GM18507 (cell line): ENCODE measurements at regions not wholly inside any gene's neighbourhood (a gene's known extent, or its start where the extent isn't known, plus 50 kb on each side); places are given as distances from the start of the nearest gene placed in this dataset.
"Not testable (repeated sequence)": the region's sequence is repeated elsewhere in the genome, so short reads cannot be mapped to it uniquely, and the experiment has no call there.

Experiments used
- DNase-seq: peaks from one replicate; pipeline ENCODE4 v3.0.0; 2011; ENCODE audit warnings: low read depth; ENCODE audit not compliant: insufficient read length; ENCODE audit errors: extremely low spot score
- FAIRE-seq: peaks from 2 replicates; lab custom pipeline; 2011; peaks lifted over from hg19 to GRCh38; lab: Jason Lieb, UNC

DNA sequence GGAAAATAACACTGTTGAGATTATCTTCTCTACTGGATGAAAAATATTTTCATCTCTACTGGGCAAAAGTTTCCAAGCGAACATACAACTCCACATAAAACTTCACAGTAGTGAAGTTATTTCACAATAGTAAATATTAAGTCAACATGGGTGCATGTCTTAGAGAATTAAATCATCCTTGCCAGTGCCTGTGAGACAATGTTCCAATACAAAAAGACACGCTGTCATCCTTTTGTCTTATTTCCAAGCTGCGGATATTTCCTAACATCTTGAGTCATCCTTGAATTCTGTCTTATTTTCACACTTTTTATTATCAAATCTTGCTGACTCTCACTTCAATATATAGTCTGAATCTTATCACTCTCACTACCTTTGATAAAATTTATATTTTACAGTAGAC lies 142.9 kb upstream of the KITLG start:
- DNase-seq (no peak), FAIRE-seq (no peak)

DNA sequence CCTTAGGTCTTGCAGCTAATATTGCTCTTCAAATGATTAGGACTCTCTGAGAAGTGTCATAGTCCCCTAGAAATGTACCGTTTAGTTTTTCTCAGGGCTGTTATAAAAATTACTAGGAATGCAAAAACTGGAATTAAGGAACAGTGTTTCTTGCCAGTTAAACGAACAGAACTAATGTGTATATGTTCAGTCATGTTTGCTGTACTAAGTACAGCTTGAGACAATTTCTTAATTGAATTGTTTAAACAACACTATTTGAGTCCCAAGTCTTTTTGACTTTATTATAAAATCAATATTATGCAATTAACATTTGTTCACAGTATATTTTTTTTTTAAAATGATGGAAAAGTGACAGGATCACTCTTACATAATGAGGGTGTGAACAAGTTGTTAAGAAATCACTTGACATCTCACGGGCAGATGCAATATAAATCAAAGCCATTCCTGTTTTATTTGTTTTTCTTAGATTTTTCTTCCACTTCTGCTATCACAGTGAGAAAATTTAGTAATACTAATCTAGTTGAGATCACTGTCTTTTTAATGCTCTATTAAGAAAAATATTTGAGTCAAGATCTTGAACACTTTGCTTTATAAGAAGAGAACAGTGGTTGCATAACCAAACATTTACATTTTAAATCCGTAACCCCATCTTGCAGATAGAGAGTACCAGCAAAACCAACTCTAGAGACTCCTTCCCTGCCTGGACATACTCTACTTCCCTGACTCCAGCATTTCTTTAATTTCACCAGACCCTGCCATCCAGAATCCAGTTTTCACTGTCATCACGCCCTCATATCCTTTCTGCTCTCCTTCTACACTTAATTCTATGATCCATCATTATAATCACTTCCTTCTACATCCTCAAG lies 140.7 kb upstream of the KITLG start:
- FAIRE-seq = no peak
- DNase-seq = no peak

DNA sequence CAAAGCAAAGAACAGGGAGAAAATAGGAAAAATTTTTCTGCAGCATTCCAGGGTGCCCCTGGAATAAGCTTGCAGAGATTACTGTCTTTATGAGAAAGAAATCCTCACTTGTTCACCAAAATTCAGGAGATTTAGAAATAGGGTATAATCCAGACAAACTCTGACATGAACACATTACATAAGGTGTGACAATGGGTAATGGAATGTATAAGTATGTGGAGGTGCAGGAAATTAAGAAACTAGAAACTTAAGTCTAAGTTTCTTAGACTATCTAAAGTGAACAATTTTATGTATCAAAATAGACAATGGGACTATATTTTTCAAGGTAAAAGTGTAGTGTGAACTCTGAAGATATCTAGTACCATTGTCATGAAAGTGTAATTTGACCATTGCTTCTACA lies 140.0 kb upstream of the KITLG start:
- FAIRE-seq (no peak), DNase-seq (no peak)

DNA sequence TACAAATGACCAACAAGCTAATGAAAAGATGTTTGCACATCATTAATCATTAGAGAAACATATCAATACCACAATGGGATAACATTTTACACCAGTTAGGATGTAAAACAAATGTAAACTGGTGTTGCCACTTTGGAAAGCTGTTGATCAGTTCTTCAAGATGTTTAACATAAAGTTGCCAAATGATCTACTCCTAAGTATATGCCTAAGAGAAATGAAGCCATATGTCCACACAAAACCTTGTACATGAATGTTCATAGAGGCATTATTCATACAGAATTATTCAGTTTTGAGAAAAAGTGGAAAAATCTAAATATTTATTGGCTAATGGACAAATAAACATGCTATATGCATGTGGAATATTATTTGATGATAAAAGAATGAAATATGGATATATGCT lies 136.9 kb upstream of the KITLG start:
- DNase-seq = no peak
- FAIRE-seq = no peak

DNA sequence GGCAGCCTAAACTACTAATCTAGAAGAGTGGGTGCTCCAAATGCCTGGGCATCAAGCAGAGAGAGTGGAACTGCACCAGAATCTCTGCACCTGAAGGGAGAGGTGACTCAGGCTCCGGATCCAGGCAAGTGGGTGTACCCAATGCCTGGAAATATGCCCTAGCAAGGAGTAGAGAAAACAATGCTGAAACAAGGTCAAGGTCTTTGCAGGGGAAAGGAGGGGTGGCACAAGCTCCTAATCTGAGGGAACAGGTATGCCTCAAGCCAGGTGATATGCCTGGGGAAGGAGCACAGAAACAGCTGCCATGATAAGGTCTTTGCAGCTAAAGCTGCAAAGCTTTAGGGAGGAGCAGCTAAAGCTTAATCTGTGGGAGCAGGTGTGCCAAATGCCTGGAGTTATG lies 136.0 kb upstream of the KITLG start:
- FAIRE-seq = no peak
- no peak for DNase-seq

DNA sequence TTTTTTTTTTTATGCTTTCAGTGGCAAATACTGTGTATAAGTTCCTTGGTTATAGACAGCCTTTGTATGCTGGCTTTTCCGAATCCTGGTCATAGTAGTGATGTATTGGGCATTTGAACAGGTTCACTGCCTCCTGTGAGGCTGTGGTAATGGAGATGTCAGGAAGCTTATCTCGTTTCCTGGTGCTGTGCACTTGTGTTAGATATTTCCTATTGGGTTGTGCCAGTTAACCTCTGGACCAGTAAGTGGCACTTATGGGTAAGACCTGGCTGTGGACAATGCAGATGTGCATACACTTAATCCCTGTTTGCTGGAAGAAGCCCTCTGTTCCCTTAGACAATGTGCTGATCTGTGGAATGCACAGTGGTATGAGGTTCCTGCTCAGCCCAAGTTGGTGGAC lies 135.4 kb upstream of the KITLG start:
- FAIRE-seq = no peak
- no peak for DNase-seq

DNA sequence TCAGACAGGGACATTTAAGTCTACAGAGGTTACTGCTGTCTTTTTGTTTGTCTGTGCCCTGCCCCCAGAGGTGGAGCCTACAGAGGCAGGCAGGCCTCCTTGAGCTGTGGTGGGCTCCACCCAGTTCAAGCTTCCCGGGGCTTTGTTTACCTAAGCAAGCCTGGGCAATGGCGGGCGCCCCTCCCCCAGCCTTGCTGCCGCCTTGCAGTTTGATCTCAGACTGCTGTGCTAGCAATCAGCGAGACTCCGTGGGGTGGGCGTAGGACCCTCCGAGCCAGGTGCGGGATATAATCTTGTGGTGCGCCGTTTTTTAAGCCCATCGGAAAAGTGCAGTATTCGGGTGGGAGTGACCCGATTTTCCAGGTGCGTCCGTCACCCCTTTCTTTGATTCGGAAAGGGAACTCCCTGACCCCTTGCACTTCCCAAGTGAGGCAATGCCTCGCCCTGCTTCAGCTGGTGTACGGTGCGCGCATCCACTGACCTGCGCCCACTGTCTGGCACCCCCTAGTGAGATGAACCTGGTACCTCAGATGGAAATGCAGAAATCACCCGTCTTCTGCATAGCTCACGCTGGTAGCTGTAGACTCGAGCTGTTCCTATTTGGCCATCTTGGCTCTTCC lies 134.1 kb upstream of the KITLG start:
- FAIRE-seq, DNase-seq: not testable (repeated sequence)

DNA sequence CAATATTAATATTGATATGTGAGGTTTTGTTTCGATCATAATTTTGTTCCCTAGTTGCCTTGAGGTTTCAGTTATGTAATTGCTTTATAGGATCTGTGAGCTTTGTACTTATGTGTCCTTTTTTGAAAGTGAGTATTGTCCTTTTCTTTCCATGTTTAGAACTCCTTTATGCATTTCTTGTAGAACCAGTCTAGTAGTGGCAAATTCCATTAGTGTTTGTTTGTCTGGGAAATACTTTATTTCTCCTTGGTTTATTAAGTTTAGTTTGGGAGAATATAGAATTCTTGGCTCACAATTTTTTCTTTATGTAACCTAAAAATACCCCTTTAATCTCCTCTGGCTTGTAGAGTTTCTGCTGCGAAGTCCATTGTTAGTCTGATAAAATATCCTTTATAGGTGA lies 127.5 kb upstream of the KITLG start:
- no peak for FAIRE-seq
- DNase-seq = no peak

DNA sequence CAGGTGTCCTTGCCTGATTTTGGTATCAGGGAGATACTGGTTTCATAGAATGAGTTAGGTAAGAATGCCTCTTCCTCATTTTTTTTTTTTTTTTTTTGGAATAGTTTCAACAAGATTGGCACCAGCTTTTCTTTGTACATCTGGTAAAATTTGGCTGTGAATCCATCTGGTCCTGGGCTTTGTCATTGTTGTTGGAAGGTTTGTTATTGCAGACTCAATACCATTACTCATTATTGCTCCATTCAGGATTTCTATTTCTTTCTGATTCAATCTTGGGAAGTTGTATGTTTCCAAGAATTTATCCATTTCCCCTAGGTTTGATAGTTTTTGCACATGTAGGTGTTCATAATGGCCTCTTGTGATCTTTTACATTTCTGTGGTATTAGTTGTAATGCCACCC lies 126.0 kb upstream of the KITLG start:
- FAIRE-seq (no peak), DNase-seq (no peak)

DNA sequence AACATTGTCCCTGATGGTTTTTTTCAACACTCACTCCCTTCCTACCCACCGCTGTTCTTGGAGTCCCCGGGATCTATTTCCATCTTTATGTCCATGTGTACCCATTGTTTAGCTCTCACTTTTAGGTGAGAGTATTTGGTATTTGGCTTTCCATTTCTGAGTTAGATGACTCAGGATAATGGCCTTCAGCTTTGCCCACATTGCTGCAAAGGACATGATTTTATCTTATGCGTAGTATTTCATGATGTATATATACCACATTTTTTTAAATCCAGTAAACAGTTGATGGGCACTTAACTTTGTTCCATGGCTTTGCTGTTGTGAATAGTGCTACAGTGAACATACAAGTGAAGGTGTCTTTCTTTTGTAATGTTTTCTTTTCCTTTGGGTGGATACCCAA lies 123.5 kb upstream of the KITLG start:
- FAIRE-seq = no peak
- no peak for DNase-seq

DNA sequence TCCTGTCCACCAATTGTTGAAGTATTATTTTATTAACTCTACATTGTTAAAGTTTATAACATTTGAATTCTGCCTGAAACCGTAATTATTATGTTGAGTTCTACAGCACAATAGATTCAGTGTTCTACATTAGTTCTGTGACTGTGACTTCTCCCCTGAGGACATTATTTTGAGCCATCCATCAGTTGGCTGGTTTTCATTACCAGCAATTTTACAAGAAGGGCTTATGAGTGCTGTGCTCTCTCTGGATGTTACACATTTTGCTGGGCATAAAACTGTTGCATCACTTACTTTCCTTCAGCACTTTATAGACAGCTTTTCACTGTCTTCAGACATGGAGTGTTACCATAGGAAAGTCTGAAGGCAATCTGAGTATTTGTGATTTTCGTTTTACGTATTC lies 118.2 kb upstream of the KITLG start:
- DNase-seq = no peak
- FAIRE-seq = no peak

DNA sequence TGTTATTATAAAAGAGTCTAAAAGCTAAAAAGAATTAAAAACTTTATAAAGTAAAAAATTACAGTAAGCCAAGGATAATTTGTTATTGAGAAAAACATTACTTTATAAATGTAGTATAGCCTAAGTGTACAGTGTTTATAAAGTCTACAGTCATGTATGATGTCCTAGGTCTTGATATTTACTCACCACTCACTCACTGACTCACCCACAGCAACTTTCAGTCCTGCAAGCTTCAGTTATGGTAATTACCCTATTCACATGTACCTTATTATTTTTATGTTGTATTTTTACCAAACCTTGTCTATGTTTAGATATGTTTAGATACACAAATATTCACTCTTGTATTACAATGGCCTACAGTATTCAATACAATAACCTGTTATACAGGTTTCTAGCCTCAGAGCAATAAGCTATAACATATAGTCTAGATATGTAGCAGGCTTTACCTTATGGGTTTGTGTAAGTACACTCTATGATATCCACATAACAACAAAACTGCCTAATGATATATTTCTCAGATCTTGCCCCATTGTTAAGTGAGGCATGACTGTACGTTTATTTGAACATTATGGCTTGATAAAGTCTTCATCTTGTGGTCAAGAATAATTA lies 113.7 kb upstream of the KITLG start:
- DNase-seq (no peak), FAIRE-seq (no peak)

DNA sequence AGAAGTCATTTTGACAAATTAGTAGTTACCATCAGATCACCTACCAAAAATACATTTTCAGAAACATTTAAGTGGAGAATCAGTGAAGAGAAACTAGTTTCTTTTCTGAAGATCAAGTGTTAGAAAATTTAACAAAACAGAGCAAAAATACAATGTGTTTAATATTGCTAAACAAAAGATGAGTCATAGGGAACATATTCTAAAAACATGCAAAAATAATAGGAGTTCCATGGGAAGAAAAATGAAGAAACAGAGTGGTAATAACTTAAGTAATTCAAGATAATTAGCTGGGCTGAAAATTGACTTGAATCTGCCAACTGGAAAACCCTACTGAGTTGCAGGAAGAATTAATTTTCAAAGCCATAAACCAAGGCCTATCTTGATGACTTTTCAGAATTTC lies 111.5 kb upstream of the KITLG start:
- FAIRE-seq (no peak), DNase-seq (no peak)

DNA sequence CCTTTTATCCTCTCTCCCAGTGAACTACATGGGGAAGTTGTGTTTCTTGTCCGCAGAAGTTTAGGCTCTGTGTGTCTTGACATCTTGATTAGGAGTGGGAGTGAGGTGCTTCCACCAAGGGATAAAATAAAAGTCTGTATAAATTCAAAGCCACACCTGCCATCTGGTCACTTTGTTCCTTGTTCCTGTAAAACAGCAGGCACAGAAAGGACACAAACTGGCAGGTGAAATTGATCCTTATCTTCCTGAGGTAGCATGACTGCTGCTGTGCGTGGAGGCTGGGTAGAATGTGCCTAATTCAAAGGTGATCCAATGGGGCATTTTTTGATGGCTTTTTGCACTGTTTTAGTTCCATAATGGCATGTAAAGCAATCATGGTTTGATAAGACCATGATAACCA lies 104.3 kb upstream of the KITLG start:
- DNase-seq = no peak

DNA sequence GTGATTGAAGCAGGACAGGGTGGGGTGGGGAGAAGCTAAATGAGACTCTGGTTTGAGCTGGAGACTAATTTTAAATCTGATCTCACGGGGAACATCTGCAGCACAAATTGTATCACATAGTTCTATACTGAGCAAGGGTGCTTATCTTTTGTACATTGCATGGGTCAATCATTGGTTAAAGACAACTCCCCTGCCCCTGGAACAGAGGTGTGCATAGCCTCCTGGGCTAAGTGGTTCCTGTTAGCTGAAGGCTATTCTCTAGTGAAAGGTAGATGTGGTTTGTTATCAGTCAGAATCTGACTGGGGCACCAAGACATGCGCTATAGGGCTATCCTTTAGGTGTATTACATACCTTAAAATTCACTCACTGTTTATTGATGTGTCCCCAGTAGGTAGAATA lies 103.9 kb upstream of the KITLG start:
- no peak for FAIRE-seq
- no peak for DNase-seq

More for the DNA sequence above, 104.3 kb upstream of the KITLG start:
- FAIRE-seq = no peak

DNA sequence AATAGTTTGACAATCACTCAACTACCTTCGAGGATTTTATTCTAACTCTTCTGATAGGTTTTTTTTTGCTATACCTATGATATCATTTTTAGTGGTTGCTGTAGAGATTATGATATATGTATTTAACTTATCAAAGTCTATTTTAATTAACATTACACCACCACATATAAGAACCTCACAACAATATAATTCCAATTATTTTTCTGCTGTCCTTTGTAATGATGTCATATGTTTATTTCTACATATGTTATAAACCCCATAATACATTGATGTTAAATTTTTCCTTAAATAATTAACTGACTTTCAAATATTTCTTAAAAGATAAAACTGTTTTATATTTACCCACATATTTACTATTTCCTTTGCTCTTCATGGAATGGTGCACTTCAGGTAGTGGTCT lies 103.4 kb upstream of the KITLG start:
- no peak for FAIRE-seq

DNA sequence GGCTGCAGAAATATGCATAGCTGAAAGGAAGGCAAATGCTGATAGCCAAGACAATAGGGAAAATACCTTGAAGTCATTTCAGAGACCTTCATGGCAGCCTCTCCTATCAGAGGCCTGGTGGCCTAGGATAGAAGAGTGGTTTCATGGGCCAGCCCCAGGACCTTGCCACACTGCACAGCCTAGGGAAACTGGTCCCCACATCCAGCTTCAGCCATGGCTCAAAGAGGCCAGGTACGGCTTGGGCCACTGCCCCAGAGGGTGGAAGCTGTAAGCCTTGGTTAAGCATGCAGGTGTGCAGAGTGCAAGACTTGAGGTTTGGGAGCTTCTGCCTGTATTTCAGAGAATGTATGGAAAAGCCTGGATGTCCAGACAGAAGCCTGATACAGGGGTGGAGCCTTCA lies 101.0 kb upstream of the KITLG start:
- no peak for DNase-seq
- no peak for FAIRE-seq

More for the DNA sequence above, 103.4 kb upstream of the KITLG start:
- DNase-seq = no peak

DNA sequence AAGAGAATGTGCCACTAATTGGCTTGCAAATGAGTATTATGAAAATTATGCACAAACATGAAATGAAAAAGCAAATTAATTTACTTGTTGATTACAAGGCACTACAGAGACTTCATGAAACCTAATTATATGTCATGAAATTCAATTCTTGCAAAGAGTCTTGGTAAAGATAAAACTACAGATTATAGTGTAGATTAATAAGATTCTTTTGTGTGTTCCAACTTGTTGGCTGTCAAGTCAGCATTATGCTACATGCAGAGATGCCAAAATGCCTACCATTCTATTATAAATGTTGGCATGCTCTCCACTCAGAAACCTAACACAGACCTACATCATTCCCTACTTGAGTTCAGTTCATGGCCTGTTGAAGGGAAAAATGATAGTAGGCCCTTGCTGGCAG lies 97.2 kb upstream of the KITLG start:
- DNase-seq (no peak), FAIRE-seq (no peak)

DNA sequence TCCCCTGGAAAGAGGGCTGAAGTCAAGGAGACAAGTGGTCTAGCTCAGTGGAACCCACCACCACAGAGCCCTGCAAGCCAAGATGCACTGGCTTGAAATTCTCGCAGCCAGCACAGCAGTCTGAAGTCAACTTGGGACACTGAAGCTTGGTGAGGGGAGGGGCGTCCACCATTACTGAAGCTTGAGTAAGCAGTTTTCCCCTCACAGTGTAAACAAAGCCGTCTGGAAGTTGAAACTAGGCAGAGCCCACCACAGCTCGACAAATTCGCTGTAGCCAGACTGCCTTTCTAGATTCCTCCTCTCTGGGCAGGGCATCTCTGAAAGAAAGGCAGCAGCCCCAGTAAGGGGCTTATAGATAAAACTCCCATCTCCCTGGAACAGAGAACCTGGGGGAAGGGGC lies 87.3 kb upstream of the KITLG start:
- DNase-seq, FAIRE-seq: not testable (repeated sequence)

DNA sequence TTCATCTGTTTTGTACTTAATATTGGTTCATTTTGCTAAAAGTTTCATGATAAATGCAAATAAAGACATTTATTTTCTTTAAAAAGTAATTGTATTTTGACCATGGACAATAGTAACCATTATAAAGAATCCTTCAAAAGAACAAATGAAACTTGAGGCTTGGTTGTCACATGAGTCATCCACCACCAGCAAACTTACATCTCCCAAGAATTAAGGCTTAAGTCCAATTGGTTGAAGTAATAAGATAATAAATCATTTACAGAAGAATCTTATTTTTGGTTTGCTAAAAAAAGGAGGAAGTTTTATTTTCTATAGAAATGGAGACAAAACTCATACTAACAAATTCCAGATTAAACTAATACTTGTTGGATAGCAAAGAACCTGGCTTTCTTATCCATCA lies 84.8 kb upstream of the KITLG start:
- no peak for DNase-seq
- no peak for FAIRE-seq

DNA sequence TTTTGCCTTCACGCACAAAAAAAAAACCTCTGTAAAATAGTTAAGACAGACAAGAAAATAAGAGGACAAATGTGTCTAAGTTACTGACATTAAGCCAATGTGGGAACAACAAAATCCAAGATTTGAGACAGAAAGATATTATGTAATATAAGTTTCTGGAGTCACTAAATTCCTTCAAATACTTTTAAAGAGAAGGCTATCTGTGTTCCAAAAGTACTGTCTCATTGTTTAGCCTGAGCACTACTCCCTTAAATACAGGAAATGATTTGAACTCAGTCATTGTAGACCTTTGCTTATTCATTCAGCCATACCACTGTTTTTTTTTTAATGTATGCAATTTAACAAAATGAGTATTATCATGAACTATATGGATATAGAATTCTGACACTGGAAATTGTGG lies 82.7 kb upstream of the KITLG start:
- FAIRE-seq = no peak
- DNase-seq = no peak
